NB4 (cell line): ENCODE measurements at regions not wholly inside any gene's neighbourhood (a gene's known extent, or its start where the extent isn't known, plus 50 kb on each side); places are given as distances from the start of the nearest gene placed in this dataset.

Experiments
- MYC ChIP-seq: IDR thresholded peaks from 2 replicates; pipeline ENCODE4 v1.6.1; 2011; ENCODE audit warnings: low read depth, low read length
- POLR2A ChIP-seq: IDR thresholded peaks from 2 replicates; pipeline ENCODE4 v1.6.1; 2011; ENCODE audit warnings: mild to moderate bottlenecking; ENCODE audit not compliant: insufficient read length; ENCODE audit errors: extremely low read depth
- TF ChIP-seq, protein P1 (sequence below): IDR thresholded peaks from one replicate; pipeline ENCODE4 v1.5.1; 2012; ENCODE audit warnings: low read depth, low read length
- TF ChIP-seq, protein P2 (sequence below): IDR thresholded peaks from 2 replicates; pipeline ENCODE4 v1.6.1; 2011; ENCODE audit warnings: low read depth, low read length

DNA sequence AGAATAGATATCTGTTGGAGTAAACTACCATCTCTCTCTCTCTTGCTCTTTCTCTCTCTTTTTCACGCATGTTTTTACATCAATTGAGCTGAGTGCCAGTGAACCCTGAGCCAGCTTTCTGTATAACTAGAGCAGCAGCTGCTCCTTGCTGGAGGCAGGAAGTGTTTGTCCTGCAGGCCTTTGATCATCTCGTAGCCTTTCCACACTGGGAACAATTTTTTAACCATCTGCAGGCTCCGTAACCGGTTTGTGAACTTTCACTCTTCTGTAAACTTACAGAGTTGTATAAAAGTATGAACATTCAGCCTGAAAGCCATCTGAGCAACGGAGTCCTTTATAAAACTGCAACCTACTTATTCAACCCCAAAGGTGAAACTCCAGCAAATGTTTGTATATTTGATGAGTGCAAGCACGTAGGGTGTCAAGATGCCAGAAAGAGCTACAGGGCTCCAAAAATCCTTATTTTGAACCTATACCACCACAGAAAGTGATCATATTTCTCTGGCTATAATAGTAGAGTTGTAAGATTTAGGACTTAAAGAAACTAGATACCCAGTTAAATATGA, 162.8 kb upstream of the NFE2L3 start:
- TF ChIP-seq, protein P1, sequence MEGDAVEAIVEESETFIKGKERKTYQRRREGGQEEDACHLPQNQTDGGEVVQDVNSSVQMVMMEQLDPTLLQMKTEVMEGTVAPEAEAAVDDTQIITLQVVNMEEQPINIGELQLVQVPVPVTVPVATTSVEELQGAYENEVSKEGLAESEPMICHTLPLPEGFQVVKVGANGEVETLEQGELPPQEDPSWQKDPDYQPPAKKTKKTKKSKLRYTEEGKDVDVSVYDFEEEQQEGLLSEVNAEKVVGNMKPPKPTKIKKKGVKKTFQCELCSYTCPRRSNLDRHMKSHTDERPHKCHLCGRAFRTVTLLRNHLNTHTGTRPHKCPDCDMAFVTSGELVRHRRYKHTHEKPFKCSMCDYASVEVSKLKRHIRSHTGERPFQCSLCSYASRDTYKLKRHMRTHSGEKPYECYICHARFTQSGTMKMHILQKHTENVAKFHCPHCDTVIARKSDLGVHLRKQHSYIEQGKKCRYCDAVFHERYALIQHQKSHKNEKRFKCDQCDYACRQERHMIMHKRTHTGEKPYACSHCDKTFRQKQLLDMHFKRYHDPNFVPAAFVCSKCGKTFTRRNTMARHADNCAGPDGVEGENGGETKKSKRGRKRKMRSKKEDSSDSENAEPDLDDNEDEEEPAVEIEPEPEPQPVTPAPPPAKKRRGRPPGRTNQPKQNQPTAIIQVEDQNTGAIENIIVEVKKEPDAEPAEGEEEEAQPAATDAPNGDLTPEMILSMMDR, result no peak
- TF ChIP-seq MYC (no peak), POLR2A (no peak)
- TF ChIP-seq, protein P2, sequence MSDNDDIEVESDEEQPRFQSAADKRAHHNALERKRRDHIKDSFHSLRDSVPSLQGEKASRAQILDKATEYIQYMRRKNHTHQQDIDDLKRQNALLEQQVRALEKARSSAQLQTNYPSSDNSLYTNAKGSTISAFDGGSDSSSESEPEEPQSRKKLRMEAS, result no peak
